Kidney epithelial cell (primary cell): ENCODE measurements at regions not wholly inside any gene's neighbourhood (a gene's known extent, or its start where the extent isn't known, plus 50 kb on each side); places are given as distances from the start of the nearest gene placed in this dataset.
"Not testable (repeated sequence)": the region's sequence is repeated elsewhere in the genome, so short reads cannot be mapped to it uniquely, and the experiment has no call there.

Experiments
- DNase-seq: peaks from one replicate; pipeline ENCODE4 v3.0.0-alpha.2; 2010; ENCODE audit warnings: low read depth
- H3K27me3 ChIP-seq: 2 replicates; pipeline ENCODE4 v1.6.0; 2011; ENCODE audit warnings: low read length; ENCODE audit not compliant: control insufficient read depth, insufficient read depth
- H3K36me3 ChIP-seq: 2 replicates; pipeline ENCODE4 v1.5.1; 2011; ENCODE audit warnings: low read length; ENCODE audit not compliant: control insufficient read depth, insufficient read depth
- H3K4me3 ChIP-seq: 2 replicates; pipeline ENCODE4 v1.5.1; 2011; ENCODE audit warnings: low read depth, mild to moderate bottlenecking, control low read depth, low read length
- CTCF ChIP-seq: IDR thresholded peaks from 2 replicates; pipeline ENCODE4 v1.5.1; 2011; ENCODE audit warnings: mild to moderate bottlenecking, moderate library complexity, low read length, control low read depth, inconsistent platforms; ENCODE audit not compliant: insufficient read depth, poor library complexity, severe bottlenecking

GRCh38 chr4:15167743-15168142 is 165.5 kb downstream of the CPEB2 start:
- Histone ChIP-seq H3K27me3 (no peaks in the 10 kb centered on the region), H3K36me3 (no peaks in the 10 kb centered on the region), H3K4me3 (no peak overlapping the region)
- DNase-seq = no peak
- TF ChIP-seq CTCF = no peak

- Histone ChIP-seq H3K4me3 (no peak overlapping the region), H3K27me3 (no peaks in the 10 kb centered on the region), H3K36me3 (no peaks in the 10 kb centered on the region)
- DNase-seq = no peak
- no peak for TF ChIP-seq CTCF
Observed at GRCh38 chr4:15168759-15169158, 166.5 kb downstream of the CPEB2 start.

GRCh38 chr4:15171725-15172124 is 169.4 kb downstream of the CPEB2 start:
- Histone ChIP-seq H3K4me3 (no peak overlapping the region), H3K36me3 (no peaks in the 10 kb centered on the region), H3K27me3 (no peaks in the 10 kb centered on the region)
- DNase-seq = no peak
- no peak for TF ChIP-seq CTCF

GRCh38 chr4:15173251-15173650 is 171.0 kb downstream of the CPEB2 start:
- TF ChIP-seq CTCF = no peak
- no peaks in the 10 kb centered on the region for H3K36me3 ChIP-seq
- no peak overlapping the region for H3K4me3 ChIP-seq
- DNase-seq = no peak
- no peaks in the 10 kb centered on the region for H3K27me3 ChIP-seq

GRCh38 chr4:15174168-15174567 is 171.9 kb downstream of the CPEB2 start:
- H3K27me3 ChIP-seq, H3K36me3 ChIP-seq, DNase-seq, H3K4me3 ChIP-seq: not testable (repeated sequence)

GRCh38 chr4:15179842-15180241 is 177.6 kb downstream of the CPEB2 start:
- not testable (repeated sequence) for H3K27me3 ChIP-seq, DNase-seq, H3K4me3 ChIP-seq, H3K36me3 ChIP-seq

- Histone ChIP-seq H3K4me3 (no peak overlapping the region), H3K27me3 (no peaks in the 10 kb centered on the region), H3K36me3 (no peaks in the 10 kb centered on the region)
- no peak for DNase-seq
- no peak for TF ChIP-seq CTCF
Observed at GRCh38 chr4:15182600-15183220, 180.4 kb downstream of the CPEB2 start.
